A549 (cell line): ENCODE measurements at regions not wholly inside any gene's neighbourhood (a gene's known extent, or its start where the extent isn't known, plus 50 kb on each side); places are given as distances from the start of the nearest gene placed in this dataset.

Experiments
- ATAC-seq, 2 experiments: fragments of 200-7000 bp in 1 of 2; fragments of >200 bp in 1 of 2; cut with Nextera tagmentation in 1 of 2; cut with Tn5 transposase in 1 of 2; 3 replicates each; pipeline versions ENCODE4 v1.8.0 to v1.9.1; 2018 to 2020; ENCODE audit warnings: mild to moderate bottlenecking in 1 of 2, moderate library complexity in 1 of 2
- CTCF ChIA-PET: fragments of 300-600 bp; sonication (Branson Sonifier 250); formaldehyde crosslinking; extraction: SDS; loops from one replicate; lab custom pipeline; 2021; ENCODE audit warnings: antibody characterized with exemption, inconsistent platforms; lab: Yijun Ruan, JAX
- POLR2A ChIA-PET: fragments of 350-600 bp; formaldehyde crosslinking; extraction: SDS; loops from one replicate; lab custom pipeline; 2021; ENCODE audit warnings: antibody characterized with exemption, inconsistent platforms; lab: Yijun Ruan, JAX
- DNase-seq, 2 experiments: peaks; one replicate each; pipeline versions ENCODE4 v3.0.0 to v3.0.0-alpha.2; 2011 to 2016; ENCODE audit warnings: low read depth in 1 of 2, low spot score in 1 of 2
- FAIRE-seq: peaks from 2 replicates; lab custom pipeline; 2011; peaks lifted over from hg19 to GRCh38; lab: Jason Lieb, UNC
- H3K27ac ChIP-seq, 2 experiments: fragments of >200 bp; sonication (Bioruptor Twin); formaldehyde crosslinking; 3 replicates each; pipeline ENCODE4 v1.5.1; 2016 to 2017
- H3K4me1 ChIP-seq: fragments of >200 bp; sonication (Bioruptor Twin); formaldehyde crosslinking; 3 replicates; pipeline ENCODE4 v1.6.1; 2016
- H3K4me2 ChIP-seq: fragments of >200 bp; sonication (Bioruptor Twin); formaldehyde crosslinking; 3 replicates; pipeline ENCODE4 v1.6.1; 2016
- H3K4me3 ChIP-seq: fragments of >200 bp; sonication (Bioruptor Twin); formaldehyde crosslinking; 3 replicates; pipeline ENCODE4 v1.5.1; 2016
- H3K9me3 ChIP-seq: fragments of >200 bp; sonication (Bioruptor Twin); formaldehyde crosslinking; 3 replicates; pipeline ENCODE4 v1.6.1; 2016
- BHLHE40 ChIP-seq: IDR thresholded peaks from 2 replicates; pipeline ENCODE4 v1.6.1; 2012; ENCODE audit warnings: low read depth, low read length, inconsistent platforms
- CBX2 ChIP-seq: fragments of 200-600 bp; sonication (generic); IDR thresholded peaks from 2 replicates; pipeline ENCODE4 v1.6.1; 2016; ENCODE audit warnings: low read depth, mild to moderate bottlenecking, borderline replicate concordance
- CHD4 ChIP-seq: fragments of 200-600 bp; sonication (generic); IDR thresholded peaks from 2 replicates; pipeline ENCODE4 v1.6.1; 2016; ENCODE audit warnings: antibody characterized with exemption, mild to moderate bottlenecking, borderline replicate concordance
- ELK1 ChIP-seq: fragments of 150-350 bp; IDR thresholded peaks from 2 replicates; pipeline ENCODE4 v1.6.1; 2014; ENCODE audit warnings: low read depth, mild to moderate bottlenecking, low read length
- EP300 ChIP-seq, 2 experiments: fragments of >200 bp; sonication (Bioruptor Twin); formaldehyde crosslinking; IDR thresholded peaks; 2 replicates in 1 of 2; 3 replicates in 1 of 2; pipeline ENCODE4 v1.6.1; 2016 to 2017
- FOSB ChIP-seq: fragments of 250-450 bp; sonication (Bioruptor Pico); IDR thresholded peaks from 2 replicates; pipeline ENCODE4 v1.5.0; 2020; ENCODE audit warnings: mild to moderate bottlenecking, moderate library complexity
- HES2 ChIP-seq: fragments of >200 bp; sonication (Bioruptor Twin); formaldehyde crosslinking; IDR thresholded peaks from 2 replicates; pipeline ENCODE4 v1.6.1; 2016
- HMGXB4 ChIP-seq: fragments of 250-450 bp; sonication (Bioruptor Pico); IDR thresholded peaks from 2 replicates; pipeline ENCODE4 v1.5.0; 2021; ENCODE audit warnings: mild to moderate bottlenecking, moderate library complexity, borderline replicate concordance
- HOXA7 ChIP-seq: fragments of 250-450 bp; sonication (Bioruptor Pico); IDR thresholded peaks from 2 replicates; pipeline ENCODE4 v1.5.0; 2020; ENCODE audit warnings: mild to moderate bottlenecking, moderate library complexity
- KDM1A ChIP-seq: fragments of 200-600 bp; sonication (generic); IDR thresholded peaks from 2 replicates; pipeline ENCODE4 v1.6.1; 2016; ENCODE audit warnings: low read depth, mild to moderate bottlenecking
- KDM5A ChIP-seq: fragments of 200-600 bp; sonication (generic); IDR thresholded peaks from 2 replicates; pipeline ENCODE4 v1.6.1; 2016; ENCODE audit warnings: antibody characterized with exemption, mild to moderate bottlenecking
- MAFK ChIP-seq: fragments of 450-650 bp; IDR thresholded peaks from 2 replicates; pipeline ENCODE4 v1.6.1; 2014; ENCODE audit not compliant: partially characterized antibody
- MAX ChIP-seq: IDR thresholded peaks from 2 replicates; pipeline ENCODE4 v1.6.1; 2012
- MAZ ChIP-seq: fragments of 150-350 bp; IDR thresholded peaks from 2 replicates; pipeline ENCODE4 v1.6.1; 2014; ENCODE audit warnings: antibody characterized with exemption, low read depth, low read length, borderline replicate concordance
- NPAS2 ChIP-seq: fragments of 250-450 bp; sonication (Bioruptor Pico); IDR thresholded peaks from 2 replicates; pipeline ENCODE4 v1.8.0; 2022; ENCODE audit warnings: mild to moderate bottlenecking, moderate library complexity, borderline replicate concordance
- PBX3 ChIP-seq: IDR thresholded peaks from 2 replicates; pipeline ENCODE4 v1.6.1; 2012
- PHF8 ChIP-seq: fragments of 200-600 bp; sonication (generic); IDR thresholded peaks from 2 replicates; pipeline ENCODE4 v1.6.1; 2016; ENCODE audit warnings: low read depth, mild to moderate bottlenecking, antibody characterized with exemption, moderate library complexity, borderline replicate concordance
- RAD21 ChIP-seq, 2 experiments: fragments of >200 bp in 1 of 2; sonication (Bioruptor Twin) in 1 of 2; formaldehyde crosslinking in 1 of 2; IDR thresholded peaks in 1 of 2; conservative IDR thresholded peaks in 1 of 2; 2 replicates in 1 of 2; 3 replicates in 1 of 2; pipeline ENCODE4 v1.6.1; 2012 to 2018; ENCODE audit warnings: inconsistent platforms in 1 of 2
- RFX5 ChIP-seq: fragments of 450-650 bp; IDR thresholded peaks from 2 replicates; pipeline ENCODE4 v1.7.1; 2014; ENCODE audit warnings: antibody characterized with exemption, mild to moderate bottlenecking, moderate library complexity
- SMC3 ChIP-seq: fragments of >200 bp; sonication (Bioruptor Twin); formaldehyde crosslinking; IDR thresholded peaks from 3 replicates; pipeline ENCODE4 v1.6.1; 2018; ENCODE audit warnings: inconsistent platforms
- TFCP2L1 ChIP-seq: fragments of 250-450 bp; sonication (Bioruptor Pico); IDR thresholded peaks from 2 replicates; pipeline ENCODE4 v1.5.0; 2021; ENCODE audit warnings: mild to moderate bottlenecking
- TP53 ChIP-seq: fragments of 250-450 bp; sonication (Bioruptor Pico); IDR thresholded peaks from 2 replicates; pipeline ENCODE4 v1.5.0; 2021; ENCODE audit warnings: mild to moderate bottlenecking, moderate library complexity
- WGBS: methylation state at CpG from one replicate; pipeline ENCODE4 v1.1.6; 2017; ENCODE audit errors: missing lambda C conversion rate; 5-methylcytosine and 5-hydroxymethylcytosine counted together

GRCh38 chr6:40307712-40308111 is 279.5 kb downstream of the LRFN2 start (continued):
- TF ChIP-seq ELK1 (no peak), PBX3 (no peak), SMC3 (no peak)

- WGBS: 0% methylated on average over 1 of the region's 8 CpGs
- H3K4me1 ChIP-seq: no peaks in the 10 kb centered on the region
These were observed 284.2 kb downstream of the LRFN2 start for GRCh38 chr6:40302856-40303454.

GRCh38 chr6:40299681-40300080 is 287.5 kb downstream of the LRFN2 start:
- TF ChIP-seq TP53: no peak
- TF ChIP-seq EP300 (IDR thresholded peaks at IDR 0.05): no peak
- no peak for TF ChIP-seq RFX5
- TF ChIP-seq CHD4: no peak
- TF ChIP-seq TFCP2L1 (CRISPR knock-in tag): no peak
- no peak for TF ChIP-seq FOSB
- no peak for TF ChIP-seq KDM1A
- TF ChIP-seq BHLHE40: no peak
- no peak for TF ChIP-seq RAD21 (conservative IDR thresholded peaks at IDR 0.05 in 1 of 2, IDR thresholded peaks at IDR 0.05 in 1 of 2)
- TF ChIP-seq MAX: no peak
- TF ChIP-seq HMGXB4 (CRISPR knock-in tag): no peak
- TF ChIP-seq KDM5A: no peak
- no peak for TF ChIP-seq PHF8
- TF ChIP-seq MAFK: no peak
- no peak for TF ChIP-seq NPAS2
- no peak for TF ChIP-seq CBX2
- POLR2A ChIA-PET: interaction anchor here (0.6 kb wide), 1 partner anchor 319 kb away, joined by 7 read pairs; no protein-coding TSS in a partner anchor
- no peak overlapping the region for H3K4me2 ChIP-seq
- DNase-seq (no peak), ATAC-seq (no peak), FAIRE-seq (no peak)
- H3K9me3 ChIP-seq: no peaks in the 10 kb centered on the region
- CTCF ChIA-PET: interaction anchor here (1.5 kb wide), 1 partner anchor 9 kb away, joined by 3 read pairs; no protein-coding TSS in a partner anchor
- WGBS: 5% methylated on average over 3 of the region's 6 CpGs
- no peaks in the 10 kb centered on the region for H3K4me1 ChIP-seq
- no peak overlapping the region for H3K27ac ChIP-seq
- H3K4me3 ChIP-seq: no peak overlapping the region

More at GRCh38 chr6:40302856-40303454, 284.2 kb downstream of the LRFN2 start:
- H3K4me2 ChIP-seq: no peak overlapping the region
- TF ChIP-seq PBX3 (no peak), HES2 (no peak), HOXA7 (CRISPR knock-in tag) (no peak), MAZ (no peak)
- no peak overlapping the region for H3K27ac ChIP-seq
- H3K9me3 ChIP-seq: no peaks in the 10 kb centered on the region
- no peak for ATAC-seq
- FAIRE-seq: no peak
- POLR2A ChIA-PET: no interaction called here
- no peak for DNase-seq
- H3K4me3 ChIP-seq: no peak overlapping the region
- CTCF ChIA-PET: interaction anchor here (0.6 to 0.8 kb wide), 2 partner anchors 11 to 470 kb away, joined by 3 read pairs; no protein-coding TSS in a partner anchor
